HepG2 (cell line): ENCODE measurements at regions not wholly inside any gene's neighbourhood (a gene's known extent, or its start where the extent isn't known, plus 50 kb on each side); places are given as distances from the start of the nearest gene placed in this dataset.

ENCODE experiments used
- ARNT ChIP-seq: fragments of 450-650 bp; IDR thresholded peaks from 2 replicates; pipeline ENCODE4 v1.6.1; 2017
- TBL1XR1 ChIP-seq: fragments of 150-350 bp; IDR thresholded peaks from 2 replicates; pipeline ENCODE4 v1.6.1; 2014; ENCODE audit warnings: borderline replicate concordance, low read length; ENCODE audit not compliant: partially characterized antibody
- ZNF280D ChIP-seq: sonication (generic); formaldehyde crosslinking; IDR thresholded peaks from 2 replicates; pipeline ENCODE4 v1.5.1; 2020; ENCODE audit warnings: mild to moderate bottlenecking, missing genetic modification reagents
- ZNF354B ChIP-seq: sonication (generic); formaldehyde crosslinking; IDR thresholded peaks from 2 replicates; pipeline ENCODE4 v1.8.0; 2022; ENCODE audit warnings: mild to moderate bottlenecking, missing genetic modification reagents

- TF ChIP-seq ARNT (no peak), ZNF280D (no peak), TBL1XR1 (no peak), ZNF354B (CRISPR knock-in tag) (no peak)
Observed at GRCh38 chr13:33676045-33676989, 141.6 kb upstream of the RFC3 start.
